ENCODE measurements at regions not wholly inside any gene's neighbourhood (a gene's known extent, or its start where the extent isn't known, plus 50 kb on each side); places are given as distances from the start of the nearest gene placed in this dataset.

- Histone ChIP-seq H3K4me1 (ENCODE audit: insufficient read depth, low read length, poor library complexity, severe bottlenecking) (no peaks in the 10 kb centered on the region), H3K4me3 (ENCODE audit: low read length, poor library complexity, severe bottlenecking) (no peak overlapping the region), H2AFZ (ENCODE audit: low read length) (no peak overlapping the region), H3K36me3 (ENCODE audit: insufficient read depth, low read length) (no peaks in the 10 kb centered on the region), H3K79me2 (ENCODE audit: insufficient read depth, low read length) (no peaks in the 10 kb centered on the region), H3K9ac (ENCODE audit: low read depth, low read length, poor library complexity, severe bottlenecking) (no peak overlapping the region), H3K9me3 (ENCODE audit: insufficient read depth, low read depth, low read length) (no peaks in the 10 kb centered on the region), H4K20me1 (ENCODE audit: insufficient read depth, low read length, poor library complexity, severe bottlenecking) (no peaks in the 10 kb centered on the region), H3K27me3 (ENCODE audit: insufficient read depth, low read length, poor library complexity, severe bottlenecking) (no peaks in the 10 kb centered on the region), H3K9me2 (replicated peaks; ENCODE audit: low read depth, low read length) (no peaks in the 10 kb centered on the region; the same call in 1 of the 2 replicates), H3F3A (ENCODE audit: low read depth) (no peaks in the 10 kb centered on the region), H3K4me2 (ENCODE audit: low read depth, low read length, poor library complexity, severe bottlenecking) (no peak overlapping the region)
- TF ChIP-seq EZH2phosphoT487 (IDR thresholded peaks at IDR 0.05; ENCODE audit: borderline replicate concordance): no peak
- TF ChIP-seq, protein P1, sequence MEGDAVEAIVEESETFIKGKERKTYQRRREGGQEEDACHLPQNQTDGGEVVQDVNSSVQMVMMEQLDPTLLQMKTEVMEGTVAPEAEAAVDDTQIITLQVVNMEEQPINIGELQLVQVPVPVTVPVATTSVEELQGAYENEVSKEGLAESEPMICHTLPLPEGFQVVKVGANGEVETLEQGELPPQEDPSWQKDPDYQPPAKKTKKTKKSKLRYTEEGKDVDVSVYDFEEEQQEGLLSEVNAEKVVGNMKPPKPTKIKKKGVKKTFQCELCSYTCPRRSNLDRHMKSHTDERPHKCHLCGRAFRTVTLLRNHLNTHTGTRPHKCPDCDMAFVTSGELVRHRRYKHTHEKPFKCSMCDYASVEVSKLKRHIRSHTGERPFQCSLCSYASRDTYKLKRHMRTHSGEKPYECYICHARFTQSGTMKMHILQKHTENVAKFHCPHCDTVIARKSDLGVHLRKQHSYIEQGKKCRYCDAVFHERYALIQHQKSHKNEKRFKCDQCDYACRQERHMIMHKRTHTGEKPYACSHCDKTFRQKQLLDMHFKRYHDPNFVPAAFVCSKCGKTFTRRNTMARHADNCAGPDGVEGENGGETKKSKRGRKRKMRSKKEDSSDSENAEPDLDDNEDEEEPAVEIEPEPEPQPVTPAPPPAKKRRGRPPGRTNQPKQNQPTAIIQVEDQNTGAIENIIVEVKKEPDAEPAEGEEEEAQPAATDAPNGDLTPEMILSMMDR (conservative IDR thresholded peaks at IDR 0.05; ENCODE audit: low read length): no peak
These were observed 98.8 kb upstream of the STOX2 start for GRCh38 chr4:183806341-183806740.

- Histone ChIP-seq H3K4me3 (ENCODE audit: low read length, poor library complexity, severe bottlenecking) (no peak overlapping the region), H3K36me3 (ENCODE audit: insufficient read depth, low read length) (no peaks in the 10 kb centered on the region), H3K4me2 (ENCODE audit: low read depth, low read length, poor library complexity, severe bottlenecking) (no peak overlapping the region), H3K9me3 (ENCODE audit: insufficient read depth, low read depth, low read length) (no peaks in the 10 kb centered on the region), H3K27me3 (ENCODE audit: insufficient read depth, low read length, poor library complexity, severe bottlenecking) (no peaks in the 10 kb centered on the region), H3K9ac (ENCODE audit: low read depth, low read length, poor library complexity, severe bottlenecking) (no peak overlapping the region), H4K20me1 (ENCODE audit: insufficient read depth, low read length, poor library complexity, severe bottlenecking) (no peaks in the 10 kb centered on the region), H3K79me2 (ENCODE audit: insufficient read depth, low read length) (no peaks in the 10 kb centered on the region), H3F3A (ENCODE audit: low read depth) (no peaks in the 10 kb centered on the region), H2AFZ (ENCODE audit: low read length) (no peak overlapping the region), H3K9me2 (replicated peaks; ENCODE audit: low read depth, low read length) (no peaks in the 10 kb centered on the region; the same call in 1 of the 2 replicates), H3K4me1 (ENCODE audit: insufficient read depth, low read length, poor library complexity, severe bottlenecking) (no peaks in the 10 kb centered on the region)
- TF ChIP-seq, protein P1 (conservative IDR thresholded peaks at IDR 0.05; ENCODE audit: low read length): no peak
- TF ChIP-seq EZH2phosphoT487 (IDR thresholded peaks at IDR 0.05; ENCODE audit: borderline replicate concordance): no peak
These were observed 97.5 kb upstream of the STOX2 start for GRCh38 chr4:183807420-183808096.

GRCh38 chr4:183808097-183808456 lies 97.0 kb upstream of the STOX2 start:
- H3F3A ChIP-seq (ENCODE audit: low read depth): no peaks in the 10 kb centered on the region
- no peaks in the 10 kb centered on the region for H4K20me1 ChIP-seq (ENCODE audit: insufficient read depth, low read length, poor library complexity, severe bottlenecking)
- no peak overlapping the region for H3K9ac ChIP-seq (ENCODE audit: low read depth, low read length, poor library complexity, severe bottlenecking)
- no peak overlapping the region for H3K4me3 ChIP-seq (ENCODE audit: low read length, poor library complexity, severe bottlenecking)
- H2AFZ ChIP-seq (ENCODE audit: low read length): no peak overlapping the region
- H3K4me1 ChIP-seq (ENCODE audit: insufficient read depth, low read length, poor library complexity, severe bottlenecking): no peaks in the 10 kb centered on the region
- H3K9me2 ChIP-seq (replicated peaks; ENCODE audit: low read depth, low read length): no peaks in the 10 kb centered on the region; the same call in 1 of the 2 replicates
- no peak overlapping the region for H3K4me2 ChIP-seq (ENCODE audit: low read depth, low read length, poor library complexity, severe bottlenecking)
- H3K36me3 ChIP-seq (ENCODE audit: insufficient read depth, low read length): no peaks in the 10 kb centered on the region
- TF ChIP-seq, protein P1 (conservative IDR thresholded peaks at IDR 0.05; ENCODE audit: low read length): no peak
- no peaks in the 10 kb centered on the region for H3K79me2 ChIP-seq (ENCODE audit: insufficient read depth, low read length)
- no peaks in the 10 kb centered on the region for H3K9me3 ChIP-seq (ENCODE audit: insufficient read depth, low read depth, low read length)
- no peaks in the 10 kb centered on the region for H3K27me3 ChIP-seq (ENCODE audit: insufficient read depth, low read length, poor library complexity, severe bottlenecking)

All from Loucy (cell line).